ENCODE measurements at regions not wholly inside any gene's neighbourhood (a gene's known extent, or its start where the extent isn't known, plus 50 kb on each side); places are given as distances from the start of the nearest gene placed in this dataset.

GRCh38 chr15:96270581-96271172, 59.8 kb upstream of the NR2F2 start:
- no peak for DNase-seq (ENCODE audit: low read depth in 2 of 2)

GRCh38 chr15:96272427-96272826, 58.1 kb upstream of the NR2F2 start:
- no peak for DNase-seq (ENCODE audit: low read depth in 2 of 2)

GRCh38 chr15:96273317-96274086, 57.0 kb upstream of the NR2F2 start:
- peak in 1 of 2 donors; percentile 95 for DNase-seq (ENCODE audit: low read depth in 2 of 2)

GRCh38 chr15:96274087-96274440, 56.4 kb upstream of the NR2F2 start:
- no peak for DNase-seq (ENCODE audit: low read depth in 2 of 2)

GRCh38 chr15:96274698-96275097, 55.8 kb upstream of the NR2F2 start:
- DNase-seq (ENCODE audit: low read depth in 2 of 2), result peak in 1 of 2 donors; percentile 11

GRCh38 chr15:96276438-96277210, 53.9 kb upstream of the NR2F2 start:
- DNase-seq (ENCODE audit: low read depth in 2 of 2), result peak in 1 of 2 donors; percentile 5

All from dermis microvascular lymphatic vessel endothelial cell (primary cell).